ENCODE measurements at regions not wholly inside any gene's neighbourhood (a gene's known extent, or its start where the extent isn't known, plus 50 kb on each side); places are given as distances from the start of the nearest gene placed in this dataset.

GRCh38 chr22:48734961-48735360, 1092.7 kb downstream of the BRD1 start:
- Histone ChIP-seq H3K4me1 (ENCODE audit: insufficient read depth, poor library complexity, severe bottlenecking) (no peaks in the 10 kb centered on the region), H3K9me3 (ENCODE audit: severe bottlenecking) (no peaks in the 10 kb centered on the region), H3K36me3 (ENCODE audit: low read depth) (no peaks in the 10 kb centered on the region), H3K4me3 (ENCODE audit: severe bottlenecking) (no peak overlapping the region), H3K27me3 (ENCODE audit: insufficient read depth, poor library complexity, severe bottlenecking) (no peaks in the 10 kb centered on the region), H3K27ac (ENCODE audit: poor library complexity, severe bottlenecking) (no peak overlapping the region)
- DNase-seq (ENCODE audit: low spot score) (peak; percentile 8), ATAC-seq (ENCODE audit: low read depth) (no peak)
- TF ChIP-seq CTCF (IDR thresholded peaks at IDR 0.05; ENCODE audit: poor library complexity, severe bottlenecking): no peak

GRCh38 chr22:48734359-48734758, 1093.3 kb downstream of the BRD1 start:
- Histone ChIP-seq H3K9me3 (ENCODE audit: severe bottlenecking) (no peaks in the 10 kb centered on the region), H3K4me3 (ENCODE audit: severe bottlenecking) (no peak overlapping the region), H3K4me1 (ENCODE audit: insufficient read depth, poor library complexity, severe bottlenecking) (no peaks in the 10 kb centered on the region), H3K27me3 (ENCODE audit: insufficient read depth, poor library complexity, severe bottlenecking) (no peaks in the 10 kb centered on the region), H3K36me3 (ENCODE audit: low read depth) (no peaks in the 10 kb centered on the region), H3K27ac (ENCODE audit: poor library complexity, severe bottlenecking) (no peak overlapping the region)
- no peak for TF ChIP-seq CTCF (IDR thresholded peaks at IDR 0.05; ENCODE audit: poor library complexity, severe bottlenecking)
- ATAC-seq (ENCODE audit: low read depth) (no peak), DNase-seq (ENCODE audit: low spot score) (peak; percentile 15)

- ATAC-seq (ENCODE audit: low read depth): no peak
- Histone ChIP-seq H3K4me1 (ENCODE audit: insufficient read depth, poor library complexity, severe bottlenecking) (no peaks in the 10 kb centered on the region), H3K27ac (ENCODE audit: poor library complexity, severe bottlenecking) (no peak overlapping the region), H3K27me3 (ENCODE audit: insufficient read depth, poor library complexity, severe bottlenecking) (no peaks in the 10 kb centered on the region), H3K4me3 (ENCODE audit: severe bottlenecking) (no peak overlapping the region), H3K36me3 (ENCODE audit: low read depth) (no peaks in the 10 kb centered on the region), H3K9me3 (ENCODE audit: severe bottlenecking) (peaks cover 2% of the 10 kb centered on the region)
- TF ChIP-seq CTCF (IDR thresholded peaks at IDR 0.05; ENCODE audit: poor library complexity, severe bottlenecking): no peak
- no peak for DNase-seq (ENCODE audit: low spot score)
These were observed 1098.0 kb downstream of the BRD1 start for GRCh38 chr22:48729499-48730171.

GRCh38 chr22:48727454-48728058, 1100.1 kb downstream of the BRD1 start:
- no peak overlapping the region for H3K4me3 ChIP-seq (ENCODE audit: severe bottlenecking)
- no peaks in the 10 kb centered on the region for H3K27me3 ChIP-seq (ENCODE audit: insufficient read depth, poor library complexity, severe bottlenecking)
- H3K9me3 ChIP-seq (ENCODE audit: severe bottlenecking): peaks cover 2% of the 10 kb centered on the region
- no peaks in the 10 kb centered on the region for H3K4me1 ChIP-seq (ENCODE audit: insufficient read depth, poor library complexity, severe bottlenecking)
- H3K36me3 ChIP-seq (ENCODE audit: low read depth): no peaks in the 10 kb centered on the region
- no peak for DNase-seq (ENCODE audit: low spot score)
- no peak overlapping the region for H3K27ac ChIP-seq (ENCODE audit: poor library complexity, severe bottlenecking)
- ATAC-seq (ENCODE audit: low read depth): no peak
- TF ChIP-seq CTCF (IDR thresholded peaks at IDR 0.05; ENCODE audit: poor library complexity, severe bottlenecking): no peak

GRCh38 chr22:48724899-48725298, 1102.8 kb downstream of the BRD1 start:
- Histone ChIP-seq H3K27ac (ENCODE audit: poor library complexity, severe bottlenecking) (no peak overlapping the region), H3K4me3 (ENCODE audit: severe bottlenecking) (no peak overlapping the region), H3K36me3 (ENCODE audit: low read depth) (no peaks in the 10 kb centered on the region), H3K27me3 (ENCODE audit: insufficient read depth, poor library complexity, severe bottlenecking) (no peaks in the 10 kb centered on the region), H3K4me1 (ENCODE audit: insufficient read depth, poor library complexity, severe bottlenecking) (no peaks in the 10 kb centered on the region), H3K9me3 (ENCODE audit: severe bottlenecking) (peaks cover 2% of the 10 kb centered on the region)
- no peak for ATAC-seq (ENCODE audit: low read depth)
- no peak for TF ChIP-seq CTCF (IDR thresholded peaks at IDR 0.05; ENCODE audit: poor library complexity, severe bottlenecking)
- peak; percentile 29 for DNase-seq (ENCODE audit: low spot score)
